ENCODE measurements at regions not wholly inside any gene's neighbourhood (a gene's known extent, or its start where the extent isn't known, plus 50 kb on each side); places are given as distances from the start of the nearest gene placed in this dataset.

DNA sequence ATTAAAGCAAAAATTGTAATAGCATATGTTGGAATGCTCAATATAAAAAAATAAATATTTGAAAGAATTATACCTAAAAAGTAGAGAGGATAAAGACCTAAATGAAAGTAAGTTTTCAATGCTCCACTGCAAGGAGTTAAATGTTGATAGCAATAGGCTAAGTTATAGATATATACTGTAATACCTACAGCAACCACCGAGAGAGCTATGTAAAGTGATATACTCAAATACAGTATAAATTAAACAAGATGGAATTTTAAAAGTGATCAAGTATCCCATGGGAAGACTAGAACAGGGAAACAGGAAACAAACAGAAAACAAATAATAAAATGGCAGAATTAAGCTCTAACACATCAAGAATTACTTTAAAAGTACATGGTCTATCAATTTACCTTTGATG lies 73.9 kb downstream of the CASP3 start:
- DNase-seq = no peak

DNA sequence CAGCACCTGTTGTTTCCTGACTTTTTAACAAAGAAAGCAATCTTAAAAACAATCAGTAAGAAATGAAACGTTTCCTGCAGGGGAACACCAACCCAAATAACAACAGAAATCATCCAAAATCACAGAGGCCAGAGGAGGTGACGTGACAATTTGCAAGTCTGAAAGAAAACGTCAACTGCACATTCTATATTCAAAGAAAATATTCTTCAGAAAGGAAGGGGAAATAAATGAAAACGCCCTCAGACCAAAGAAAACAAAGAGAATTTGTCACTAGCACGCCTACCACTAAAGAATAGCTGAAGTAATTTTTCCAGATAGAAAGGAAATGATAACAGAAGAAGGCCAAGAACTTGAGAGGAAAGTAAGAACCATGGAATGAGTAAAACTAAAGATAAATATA lies 74.4 kb downstream of the CASP3 start:
- no peak for DNase-seq

DNA sequence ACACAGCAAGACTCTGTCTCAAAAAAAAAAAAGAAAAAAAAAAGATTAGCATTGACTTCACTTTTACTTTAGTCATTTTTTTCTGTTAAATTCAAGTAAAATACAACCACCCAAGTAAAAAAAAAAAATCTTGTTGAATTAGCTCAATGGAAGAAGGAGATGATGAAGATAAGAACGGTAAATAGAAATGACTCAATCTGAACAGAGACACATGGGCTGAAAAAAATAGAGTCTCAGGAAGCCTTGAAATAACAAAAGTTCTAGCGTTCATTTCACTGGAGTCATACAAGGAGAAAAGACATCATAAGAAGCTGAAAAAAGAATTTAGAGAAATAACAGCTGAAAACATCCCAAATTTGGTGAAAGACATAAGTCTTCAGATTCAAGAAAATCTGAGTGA lies 75.5 kb downstream of the CASP3 start:
- DNase-seq = no peak

DNA sequence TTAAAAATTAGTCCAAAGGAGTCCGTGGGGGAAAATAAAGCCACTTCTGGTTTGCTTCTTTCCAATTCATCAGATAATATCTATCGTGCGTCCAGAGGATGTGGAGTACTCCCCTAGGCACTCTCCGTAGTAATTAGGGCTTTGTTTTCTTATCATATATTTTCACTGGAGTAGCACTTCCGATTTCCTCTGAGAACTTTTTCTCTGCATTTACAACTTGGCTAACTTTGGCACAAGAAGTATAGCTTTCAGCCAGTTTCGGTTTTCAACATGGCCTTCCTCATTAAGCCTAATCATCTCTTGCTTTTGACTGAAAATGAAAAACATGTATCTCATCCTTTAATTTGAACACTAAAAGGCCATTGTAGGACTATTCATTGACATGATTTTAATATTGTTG lies 80.5 kb downstream of the CASP3 start:
- no peak for DNase-seq

DNA sequence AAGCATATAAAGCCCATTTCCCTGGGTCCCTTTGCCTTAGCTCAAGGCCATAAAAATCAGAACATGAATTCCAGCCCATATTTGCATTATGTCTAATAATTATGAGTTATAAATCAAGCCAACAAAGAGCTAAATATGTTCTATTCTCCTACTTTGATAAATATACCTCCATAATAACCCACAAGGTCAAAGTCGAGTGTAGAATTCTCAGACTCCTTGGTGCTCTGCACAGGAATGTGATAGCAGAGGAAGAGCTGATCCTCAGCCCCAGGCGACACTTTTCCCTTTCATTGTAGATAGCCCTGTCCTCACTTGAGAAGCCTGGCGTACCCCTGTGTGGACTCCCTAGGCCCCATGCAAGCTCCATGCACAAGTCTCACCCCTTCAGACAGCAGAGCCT lies 85.6 kb downstream of the CASP3 start:
- no peak for DNase-seq

DNA sequence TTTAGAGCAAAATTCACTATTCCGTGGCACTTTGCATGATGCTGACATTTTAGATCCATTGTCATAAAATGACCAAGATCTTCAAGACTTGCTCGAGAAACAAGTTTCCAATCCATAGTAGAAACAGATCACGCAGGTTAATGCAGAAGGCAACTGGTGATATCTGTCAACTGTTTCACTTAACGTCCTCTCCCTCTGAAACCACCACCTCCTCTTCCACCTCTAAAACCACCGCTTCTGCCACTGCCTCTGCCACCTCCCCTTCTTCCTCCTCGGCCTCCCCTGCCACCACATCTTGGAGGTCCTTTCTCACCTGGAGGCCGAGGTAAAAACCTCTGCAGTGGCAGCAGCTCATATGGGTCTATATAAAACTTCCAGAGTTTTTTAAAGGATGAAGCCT lies 84.6 kb upstream of the IRF2 start:
- no peak for DNase-seq

DNA sequence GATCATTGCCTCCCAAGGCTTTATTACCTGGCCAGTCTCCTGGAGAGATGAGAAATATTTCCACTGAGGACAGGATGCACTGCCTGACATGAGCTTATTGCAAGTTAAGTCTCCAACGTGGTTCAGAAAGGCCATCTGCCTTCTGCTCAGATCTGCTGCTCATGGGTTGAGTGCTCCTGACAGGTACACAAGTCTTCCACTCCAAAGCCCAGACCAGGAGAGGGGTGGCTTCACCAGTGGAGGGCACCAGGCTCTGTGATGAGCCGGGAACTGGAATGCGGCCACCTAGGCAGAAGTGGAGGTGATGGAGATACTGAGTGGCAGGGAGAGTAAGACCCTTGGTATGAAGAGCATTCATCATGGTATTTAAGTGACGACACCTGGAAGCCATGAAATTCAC lies 79.5 kb upstream of the IRF2 start:
- DNase-seq = no peak

DNA sequence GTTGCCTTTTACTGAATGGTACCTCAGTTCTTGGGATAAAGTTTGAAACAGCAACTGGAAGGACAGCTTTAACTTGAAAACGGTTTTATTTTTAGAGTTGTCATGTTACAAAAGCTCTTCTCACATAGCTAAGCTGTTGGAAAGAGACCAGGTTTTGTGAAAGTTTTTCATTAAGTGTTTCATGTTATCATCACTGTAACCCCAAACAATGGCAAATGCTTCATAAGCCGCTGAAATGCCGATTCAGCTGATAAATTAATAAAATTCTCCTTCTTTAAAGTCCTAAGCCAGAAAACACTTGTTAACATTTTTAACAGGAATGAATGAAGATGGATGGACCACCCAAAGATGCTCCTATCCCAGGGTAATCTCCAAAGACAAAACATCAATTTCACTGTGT lies 76.1 kb upstream of the IRF2 start:
- DNase-seq = no peak

DNA sequence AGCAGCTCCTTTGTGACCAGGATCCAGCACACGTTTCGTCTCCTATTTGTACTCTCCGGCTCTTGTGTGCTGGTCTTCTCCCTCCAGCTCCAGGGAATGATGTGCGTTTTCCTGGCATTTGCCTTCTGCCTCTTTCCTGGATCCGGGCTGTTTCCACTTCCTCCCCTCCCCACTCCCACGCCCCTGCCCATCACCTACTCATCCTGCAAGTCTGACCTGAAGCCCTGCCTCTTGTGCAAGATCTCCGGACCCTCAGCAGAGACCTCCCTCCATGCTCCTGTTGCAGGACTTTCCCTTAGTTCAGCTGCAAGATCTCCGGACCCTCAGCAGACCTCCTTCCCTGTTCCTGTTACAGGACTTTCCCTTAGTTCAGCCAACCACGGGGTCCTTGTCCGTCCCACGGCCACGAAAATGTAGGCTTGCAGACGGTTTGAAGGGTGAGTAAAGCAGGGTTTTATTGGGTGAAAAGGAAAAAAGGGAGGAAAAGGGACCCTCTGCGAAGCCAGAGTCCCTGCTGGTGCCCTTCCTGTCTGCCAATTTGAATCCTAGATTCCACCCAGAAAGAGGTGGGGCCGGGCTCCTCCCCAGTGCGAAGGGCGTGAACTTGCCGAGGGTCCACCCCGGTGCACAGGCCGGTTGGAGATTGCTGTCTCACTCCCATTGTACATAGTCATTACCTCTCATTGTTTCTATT lies 74.4 kb upstream of the IRF2 start:
- peak; percentile 7 for DNase-seq

DNA sequence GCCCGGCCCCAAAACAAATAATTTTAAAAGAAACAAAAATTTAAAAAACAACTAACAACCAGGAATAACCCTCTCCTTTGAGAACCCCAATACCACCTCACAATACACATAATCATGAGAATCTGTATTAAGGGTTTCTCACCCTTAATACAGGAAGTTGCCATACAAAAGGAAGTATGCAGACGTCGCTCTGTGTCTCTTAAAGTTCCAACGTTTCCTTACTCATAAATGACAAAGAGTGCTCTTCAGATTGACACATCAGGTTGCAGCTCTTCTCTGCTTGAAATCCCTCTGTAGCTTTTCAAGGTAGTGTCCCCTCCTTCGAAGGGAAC lies 73.9 kb upstream of the IRF2 start:
- no peak for DNase-seq

DNA sequence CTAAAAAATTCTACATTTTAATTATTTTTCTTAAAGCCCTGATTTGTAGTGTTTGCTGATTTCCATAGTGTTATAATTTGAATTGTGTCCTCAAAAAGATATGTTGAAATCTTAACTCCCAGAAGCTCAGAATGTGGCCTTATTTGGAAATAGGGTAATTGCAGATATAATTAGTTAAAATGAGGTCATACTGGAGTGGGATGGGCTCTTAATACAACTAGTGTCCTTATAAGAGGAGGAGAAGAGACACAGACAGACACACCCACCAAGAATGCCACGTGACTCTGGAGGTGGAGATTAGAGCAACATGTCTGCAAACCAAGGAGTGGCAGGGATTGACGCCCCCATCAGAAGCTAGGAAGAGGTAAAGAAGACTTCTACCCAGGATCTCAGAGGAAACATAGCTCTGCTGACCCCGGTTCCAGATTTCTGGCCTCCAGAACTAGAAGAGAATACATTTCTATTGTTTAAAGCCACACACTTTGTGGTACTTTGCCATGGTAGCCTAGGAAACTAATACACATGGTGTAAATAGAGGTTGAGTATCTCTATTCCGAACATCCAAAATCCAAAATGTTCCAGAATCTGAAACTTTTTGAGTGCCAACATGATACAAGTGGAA lies 70.5 kb upstream of the IRF2 start:
- no peak for DNase-seq

DNA sequence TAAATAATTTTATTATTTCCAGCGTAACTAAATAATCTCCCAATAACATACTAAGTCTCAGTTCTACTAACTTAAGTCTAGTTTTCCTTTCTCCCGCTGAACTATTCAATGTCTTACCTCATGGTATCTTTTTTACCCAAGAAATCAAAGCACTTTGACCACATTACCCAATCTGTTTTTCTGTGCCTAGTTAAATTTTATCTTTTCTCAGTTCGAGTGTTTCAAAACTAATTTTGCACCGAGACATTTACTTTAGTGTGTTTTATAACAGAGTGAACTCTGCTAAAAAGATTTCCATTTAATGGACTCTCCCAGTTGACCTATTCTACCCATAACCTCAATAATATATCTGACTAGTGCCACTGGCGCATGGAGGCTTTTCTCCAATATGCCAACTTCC lies 67.6 kb upstream of the IRF2 start:
- no peak for DNase-seq

DNA sequence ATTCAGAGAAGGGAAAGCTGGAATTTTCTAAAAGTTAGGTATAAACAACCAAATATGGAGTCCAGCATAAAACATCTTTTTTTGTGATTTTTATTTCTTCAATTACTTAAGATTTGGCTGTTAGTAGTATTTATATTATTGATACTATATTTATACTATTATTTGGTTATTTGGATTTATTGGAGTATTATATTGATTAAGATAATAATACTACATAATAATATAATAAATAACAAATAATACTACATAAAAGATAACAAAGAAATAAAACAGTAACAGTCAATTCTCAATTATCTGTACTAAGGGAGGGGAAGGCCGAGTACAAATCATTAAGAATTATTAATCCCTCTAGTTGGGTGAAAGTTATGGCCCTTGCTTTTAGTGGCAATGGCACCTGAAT lies 66.0 kb upstream of the IRF2 start:
- DNase-seq = no peak

DNA sequence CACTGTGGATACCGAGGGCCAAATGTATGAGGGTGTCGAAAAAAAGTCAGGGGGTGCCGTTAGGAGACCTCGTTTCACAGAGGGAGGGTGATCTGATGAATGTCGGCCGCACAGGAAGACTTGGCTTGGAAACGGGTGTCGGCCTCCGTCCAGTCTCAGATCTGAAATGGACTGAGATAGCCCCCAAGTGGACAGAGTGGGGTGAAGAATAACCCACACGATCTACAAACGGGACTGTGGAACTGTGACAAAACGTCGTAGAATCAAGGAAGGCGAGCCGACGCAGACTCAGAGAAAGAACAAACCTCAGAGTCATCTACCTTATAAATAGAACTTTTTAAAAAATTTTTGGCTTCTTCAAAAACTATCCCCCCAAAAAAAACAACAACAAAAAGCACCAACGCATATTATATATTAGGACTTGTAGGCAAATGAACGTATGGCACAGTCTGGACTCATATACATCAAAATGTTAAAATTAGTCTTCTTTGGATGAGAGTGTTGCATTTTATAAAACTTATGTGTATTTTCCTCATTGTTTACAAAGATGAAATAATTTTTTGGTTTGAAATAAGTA lies 63.8 kb upstream of the IRF2 start:
- peak; percentile 76 for DNase-seq

DNA sequence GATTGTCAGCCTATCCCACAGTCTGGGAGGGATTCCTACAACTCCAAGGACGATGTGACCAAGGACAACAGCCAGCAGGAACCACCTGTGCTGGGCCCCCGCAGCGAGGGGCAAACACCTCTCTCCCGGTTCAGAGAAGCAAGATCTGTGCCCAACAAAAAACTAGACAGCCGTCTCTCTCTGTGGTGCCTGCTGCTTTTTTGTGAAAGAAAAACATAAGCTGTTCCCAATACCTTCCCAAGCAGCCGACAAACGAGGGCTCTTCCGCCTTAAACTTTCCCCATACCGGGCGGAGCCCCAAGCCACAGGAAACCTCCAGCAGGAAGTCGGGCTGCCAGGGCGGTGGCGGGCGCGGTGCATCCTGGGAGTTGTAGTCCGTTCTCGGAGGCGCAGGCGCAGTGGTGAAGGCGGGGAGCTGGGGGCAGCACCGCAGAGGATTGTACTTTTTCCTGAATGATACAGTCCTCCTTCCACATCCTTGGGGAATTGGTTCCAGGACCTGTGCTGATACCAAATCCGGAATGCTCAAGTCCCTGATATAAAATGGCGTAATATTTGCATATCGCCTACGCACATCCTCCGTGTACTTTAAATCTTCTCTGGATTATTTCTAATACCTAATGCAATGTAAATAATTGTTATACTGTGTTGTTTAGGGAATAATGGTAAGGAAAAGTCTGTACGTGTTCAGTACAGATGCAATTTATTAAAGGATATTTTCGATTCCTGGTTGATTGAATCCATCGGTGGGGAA lies 63.1 kb upstream of the IRF2 start:
- peak; percentile 91 for DNase-seq

DNA sequence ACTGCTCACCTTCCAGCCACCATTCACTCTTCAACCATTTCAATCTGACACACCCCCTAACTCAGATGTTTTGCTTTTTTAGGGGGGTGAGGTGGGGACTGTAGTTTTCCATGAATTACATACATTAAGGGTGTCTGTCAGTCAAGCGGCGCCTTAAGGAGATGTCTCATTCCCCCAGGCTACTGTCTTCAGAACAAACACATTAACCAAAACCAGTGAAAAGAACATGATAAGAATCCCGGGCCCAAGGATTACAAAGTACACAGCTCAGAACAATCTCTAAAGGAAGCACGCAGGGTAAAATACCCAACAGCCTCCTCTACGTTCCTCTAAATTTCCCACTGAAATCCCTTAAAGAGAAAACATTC lies 62.5 kb upstream of the IRF2 start:
- no peak for DNase-seq

DNA sequence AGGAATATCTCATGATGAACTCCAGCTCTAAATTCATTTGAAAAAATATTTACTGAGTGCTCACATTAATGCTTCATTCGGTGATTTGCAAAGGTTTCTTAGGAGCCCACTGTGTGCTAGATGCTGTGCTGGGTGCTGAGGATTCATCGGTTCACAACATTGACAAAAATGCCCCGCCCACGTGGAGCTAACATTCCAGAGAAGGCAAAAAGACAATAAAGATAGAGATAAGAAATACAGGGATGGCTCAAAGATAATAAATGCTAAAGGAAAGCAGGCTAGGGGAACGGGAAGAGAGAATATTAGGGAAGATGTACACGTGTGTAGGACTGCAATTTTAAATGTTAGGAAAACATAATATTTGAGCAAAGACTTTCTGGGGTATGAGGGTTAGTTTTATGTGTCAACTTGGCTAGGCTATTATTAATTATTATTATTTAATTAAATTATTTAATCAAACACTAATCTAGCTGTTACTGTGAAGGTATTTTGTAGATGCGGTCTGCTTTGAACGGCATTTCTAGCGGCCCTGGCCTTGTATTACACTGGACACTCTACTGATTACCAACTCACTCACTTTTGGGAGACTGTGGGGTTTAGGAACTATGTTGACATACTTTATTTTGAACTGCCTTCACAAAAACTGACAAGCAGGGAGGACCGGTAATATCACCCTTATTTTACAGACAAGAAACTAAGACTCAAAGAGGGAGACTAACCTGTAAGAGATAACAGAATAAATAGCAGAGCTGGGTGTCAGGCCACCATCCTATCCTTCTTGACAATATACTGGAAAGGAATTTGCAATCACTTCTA lies 61.9 kb upstream of the IRF2 start:
- no peak for DNase-seq

DNA sequence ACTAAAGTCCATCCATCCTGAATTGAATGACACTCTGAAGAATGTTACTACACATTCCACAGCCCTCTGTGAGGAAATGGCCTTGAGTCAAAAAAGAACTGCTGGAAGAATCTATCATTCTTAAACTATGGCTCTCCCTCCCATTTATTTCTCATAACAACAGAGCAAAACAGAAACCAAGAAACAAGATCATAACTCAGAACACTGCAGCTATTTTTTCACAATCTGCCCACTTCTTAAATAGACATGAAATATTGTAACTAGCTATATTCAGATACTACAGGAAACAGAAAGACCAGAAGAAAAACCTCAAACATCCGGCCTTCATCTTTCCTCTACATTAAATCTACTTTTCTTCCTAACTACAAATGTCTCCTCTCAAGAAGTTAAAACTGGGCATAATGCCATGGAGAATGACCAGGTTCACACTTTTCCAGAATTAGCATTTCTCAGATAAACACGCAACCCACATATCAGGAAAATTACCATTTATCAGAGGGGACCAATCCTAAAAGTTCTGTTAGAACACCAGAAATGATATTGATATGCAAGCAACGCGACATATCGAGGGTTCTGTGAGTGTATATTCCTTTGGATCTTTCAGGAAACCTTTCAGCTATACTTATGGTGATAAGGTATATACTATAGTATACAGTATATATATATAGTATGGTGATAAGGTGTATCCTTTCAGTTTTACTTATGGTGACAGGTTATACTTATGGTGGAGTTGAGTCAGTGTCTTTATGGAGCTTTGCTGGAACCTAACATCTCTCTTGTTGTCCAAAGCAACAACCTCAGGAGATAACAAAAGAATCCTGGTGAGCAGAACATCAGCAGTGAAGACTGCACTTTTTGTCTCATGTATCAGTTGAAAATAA lies 60.4 kb upstream of the IRF2 start:
- DNase-seq = no peak

DNA sequence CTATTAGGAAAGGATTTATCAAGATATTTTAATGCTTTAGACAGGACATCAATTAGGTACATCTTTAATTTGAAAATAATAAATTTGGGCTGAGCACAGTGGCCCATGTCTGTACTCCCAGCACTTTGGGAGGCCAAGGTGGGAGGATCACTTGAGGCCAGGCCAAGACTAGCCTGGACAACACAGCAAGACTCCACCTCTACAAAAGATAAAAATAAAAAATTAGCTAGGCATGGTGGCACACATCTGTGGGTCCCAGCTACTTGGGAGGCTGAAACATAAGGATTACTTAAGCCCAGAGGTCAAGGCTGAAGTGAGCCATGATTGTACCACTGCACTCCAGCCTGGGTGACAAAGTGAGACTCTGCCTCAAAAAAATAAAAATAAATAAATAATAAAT lies 59.6 kb upstream of the IRF2 start:
- no peak for DNase-seq

DNA sequence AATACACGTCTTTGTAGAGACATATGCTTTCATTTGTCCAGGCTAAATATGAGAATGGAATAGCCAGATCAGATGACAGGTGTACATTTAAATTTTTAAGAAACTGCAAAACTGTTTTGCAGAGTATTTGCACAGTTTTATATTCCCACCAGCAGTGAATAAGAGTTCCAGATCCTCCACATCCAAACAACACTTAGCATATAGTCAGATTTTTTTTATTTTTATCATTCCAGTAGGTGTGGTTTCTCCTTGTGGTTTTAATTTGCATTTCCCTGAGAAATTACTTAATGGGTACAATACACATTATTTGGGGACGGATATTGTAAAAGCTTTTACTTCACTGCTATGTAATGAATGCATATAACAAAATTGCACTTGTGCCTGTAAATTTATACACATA lies 56.7 kb upstream of the IRF2 start:
- DNase-seq = no peak

DNA sequence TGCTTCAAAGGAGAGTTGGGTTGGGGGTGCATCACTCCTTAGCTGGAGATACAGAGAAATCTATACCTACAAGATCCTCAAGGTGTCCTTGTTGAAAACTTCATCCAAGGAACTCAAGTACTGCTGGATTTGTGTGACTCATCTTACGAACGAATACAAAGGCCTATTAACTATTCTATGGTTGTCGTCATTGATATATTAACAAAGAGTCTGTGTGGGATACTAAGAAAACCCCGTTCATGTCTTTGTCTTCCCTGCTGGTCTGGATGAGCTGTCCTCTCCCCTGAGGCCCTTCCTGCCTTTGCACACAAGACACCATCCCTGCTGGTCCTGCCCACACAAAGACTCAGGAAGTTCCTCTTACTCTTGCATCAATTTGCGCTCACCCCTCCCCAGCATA lies 54.9 kb upstream of the IRF2 start:
- no peak for DNase-seq

DNA sequence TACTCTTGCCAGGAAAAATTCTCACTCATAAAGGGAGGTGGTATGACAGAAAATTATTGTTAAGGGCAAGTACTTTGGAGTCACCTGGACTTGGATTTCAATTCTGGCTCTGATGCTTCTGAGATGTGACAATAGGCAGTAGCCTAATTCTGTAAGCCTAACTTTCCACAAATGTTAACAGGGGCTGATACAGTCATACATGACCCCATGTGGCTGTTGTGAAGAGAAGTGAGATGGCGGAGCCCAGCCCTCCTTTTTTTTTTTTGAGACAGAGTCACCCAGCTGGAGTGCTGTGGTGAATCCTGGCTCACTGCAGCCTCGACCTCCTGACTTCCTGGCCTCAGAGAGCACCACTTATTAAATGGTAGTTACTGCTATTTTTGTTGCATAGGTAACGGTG lies 54.4 kb upstream of the IRF2 start:
- DNase-seq = no peak

Data from NCI-H69 (cell line).